Neutrophil (primary cell): ENCODE measurements at regions not wholly inside any gene's neighbourhood (a gene's known extent, or its start where the extent isn't known, plus 50 kb on each side); places are given as distances from the start of the nearest gene placed in this dataset.

Experiments
- H3K27ac ChIP-seq: fragments of 200-600 bp; sonication (generic); 2 replicates; pipeline ENCODE4 v1.5.1; 2016; ENCODE audit warnings: mild to moderate bottlenecking, moderate library complexity
- H3K27me3 ChIP-seq: fragments of 200-600 bp; sonication (generic); 2 replicates; pipeline ENCODE4 v1.6.0; 2016; ENCODE audit warnings: mild to moderate bottlenecking
- H3K36me3 ChIP-seq: fragments of 200-600 bp; sonication (generic); 2 replicates; pipeline ENCODE4 v1.5.1; 2017
- H3K4me1 ChIP-seq, 2 experiments: fragments of 200-600 bp in 1 of 2; sonication (generic) in 1 of 2; 1 replicate in 1 of 2; 2 replicates in 1 of 2; pipeline versions ENCODE4 v1.5.1 to v1.6.1; 2013 to 2016; ENCODE audit warnings: low read depth in 1 of 2, low read length in 1 of 2, mild to moderate bottlenecking in 1 of 2, moderate library complexity in 1 of 2; ENCODE audit not compliant: control insufficient read depth in 1 of 2, insufficient read depth in 1 of 2
- H3K4me3 ChIP-seq, 2 experiments: fragments of 200-600 bp in 1 of 2; sonication (generic) in 1 of 2; 1 replicate in 1 of 2; 2 replicates in 1 of 2; pipeline ENCODE4 v1.5.1; 2013 to 2016; ENCODE audit warnings: low read depth in 1 of 2, low read length in 1 of 2, mild to moderate bottlenecking in 1 of 2, moderate library complexity in 1 of 2
- H3K9me3 ChIP-seq: fragments of 200-600 bp; sonication (generic); 2 replicates; pipeline ENCODE4 v1.5.1; 2016
- CTCF ChIP-seq: fragments of 200-600 bp; sonication (generic); IDR thresholded peaks from 2 replicates; pipeline ENCODE4 v1.5.1; 2016; ENCODE audit warnings: antibody characterized with exemption

- Histone ChIP-seq H3K27me3 (no peaks in the 10 kb centered on the region), H3K36me3 (no peaks in the 10 kb centered on the region), H3K9me3 (no peaks in the 10 kb centered on the region), H3K27ac (no peak overlapping the region), H3K4me3 (no peak overlapping the region), H3K4me1 (no peaks in the 10 kb centered on the region)
- no peak for TF ChIP-seq CTCF
Observed at GRCh38 chr6:113375950-113376846, 480.9 kb upstream of the MARCKS start.

GRCh38 chr6:113376847-113377165 lies 480.3 kb upstream of the MARCKS start:
- no peaks in the 10 kb centered on the region for H3K27me3 ChIP-seq
- no peaks in the 10 kb centered on the region for H3K36me3 ChIP-seq
- TF ChIP-seq CTCF = no peak
- H3K4me3 ChIP-seq = no peak overlapping the region
- no peaks in the 10 kb centered on the region for H3K9me3 ChIP-seq
- H3K27ac ChIP-seq = no peak overlapping the region
- H3K4me1 ChIP-seq = no peaks in the 10 kb centered on the region

- no peak for TF ChIP-seq CTCF
- H3K4me3 ChIP-seq = no peak overlapping the region
- H3K4me1 ChIP-seq = no peaks in the 10 kb centered on the region
- H3K36me3 ChIP-seq = no peaks in the 10 kb centered on the region
- no peaks in the 10 kb centered on the region for H3K27me3 ChIP-seq
- no peaks in the 10 kb centered on the region for H3K9me3 ChIP-seq
- no peak overlapping the region for H3K27ac ChIP-seq
Observed at GRCh38 chr6:113377362-113377942, 479.7 kb upstream of the MARCKS start.

- H3K27ac ChIP-seq = no peak overlapping the region
- H3K4me3 ChIP-seq = no peak overlapping the region
- no peaks in the 10 kb centered on the region for H3K27me3 ChIP-seq
- H3K9me3 ChIP-seq = no peaks in the 10 kb centered on the region
- TF ChIP-seq CTCF = no peak
- H3K4me1 ChIP-seq = no peaks in the 10 kb centered on the region
- no peaks in the 10 kb centered on the region for H3K36me3 ChIP-seq
Observed at GRCh38 chr6:113380591-113380990, 476.6 kb upstream of the MARCKS start.

- Histone ChIP-seq H3K36me3 (no peaks in the 10 kb centered on the region), H3K27ac (no peak overlapping the region)
Observed at GRCh38 chr6:113381232-113381631, 475.9 kb upstream of the MARCKS start.

More at GRCh38 chr6:113381232-113381631, 475.9 kb upstream of the MARCKS start:
- H3K27me3 ChIP-seq = no peaks in the 10 kb centered on the region
- TF ChIP-seq CTCF = no peak
- H3K4me3 ChIP-seq = no peak overlapping the region
- no peaks in the 10 kb centered on the region for H3K4me1 ChIP-seq
- H3K9me3 ChIP-seq = no peaks in the 10 kb centered on the region
